ENCODE measurements at regions not wholly inside any gene's neighbourhood (a gene's known extent, or its start where the extent isn't known, plus 50 kb on each side); places are given as distances from the start of the nearest gene placed in this dataset.

GRCh38 chr18:64201781-64202180 is 52.9 kb upstream of the LINC00305 start:
- H3K9me3 ChIP-seq (ENCODE audit: control insufficient read depth in 2 of 3, insufficient read depth in 1 of 3, low read length in 3 of 3): no peaks in the 10 kb centered on the region
- no peaks in the 10 kb centered on the region for H3K27me3 ChIP-seq (ENCODE audit: control insufficient read depth, insufficient read depth, low read length)
- intact Hi-C loops (cut with DNase I): no loop called here
- no peak overlapping the region for H3K4me3 ChIP-seq (ENCODE audit: low read length in 3 of 3)
- no peak overlapping the region for H3K27ac ChIP-seq (ENCODE audit: low read depth in 2 of 2, low read length in 2 of 2)
- no peaks in the 10 kb centered on the region for H3K4me1 ChIP-seq (ENCODE audit: control insufficient read depth in 2 of 3, insufficient read depth in 2 of 3, low read depth in 1 of 3, low read length in 3 of 3)
- FAIRE-seq: no peak
- DNase-seq: no peak
- no peak for TF ChIP-seq CTCF (IDR thresholded peaks at IDR 0.05; ENCODE audit: borderline replicate concordance, extremely low read depth, insufficient read depth)
- H3K9ac ChIP-seq (ENCODE audit: low read length in 3 of 3): no peak overlapping the region
- no peaks in the 10 kb centered on the region for H3K36me3 ChIP-seq (ENCODE audit: control insufficient read depth in 2 of 3, insufficient read depth in 3 of 3, low read length in 3 of 3)

GRCh38 chr18:64199581-64199980 is 50.7 kb upstream of the LINC00305 start:
- FAIRE-seq: no peak
- no peak for DNase-seq
- Histone ChIP-seq H3K9ac (ENCODE audit: low read length in 3 of 3) (no peak overlapping the region), H3K4me1 (ENCODE audit: control insufficient read depth in 2 of 3, insufficient read depth in 2 of 3, low read depth in 1 of 3, low read length in 3 of 3) (no peaks in the 10 kb centered on the region), H3K36me3 (ENCODE audit: control insufficient read depth in 2 of 3, insufficient read depth in 3 of 3, low read length in 3 of 3) (no peaks in the 10 kb centered on the region), H3K27ac (ENCODE audit: low read depth in 2 of 2, low read length in 2 of 2) (no peak overlapping the region), H3K4me3 (ENCODE audit: low read length in 3 of 3) (no peak overlapping the region), H3K9me3 (ENCODE audit: control insufficient read depth in 2 of 3, insufficient read depth in 1 of 3, low read length in 3 of 3) (no peaks in the 10 kb centered on the region), H3K27me3 (ENCODE audit: control insufficient read depth, insufficient read depth, low read length) (no peaks in the 10 kb centered on the region)
- intact Hi-C loops (cut with DNase I): no loop called here
- no peak for TF ChIP-seq CTCF (IDR thresholded peaks at IDR 0.05; ENCODE audit: borderline replicate concordance, extremely low read depth, insufficient read depth)

Data from kidney (tissue), 13 donors.